A549 (cell line): ENCODE measurements at regions not wholly inside any gene's neighbourhood (a gene's known extent, or its start where the extent isn't known, plus 50 kb on each side); places are given as distances from the start of the nearest gene placed in this dataset.

Experiments
- ATOH8 ChIP-seq: fragments of 250-450 bp; sonication (Bioruptor Pico); IDR thresholded peaks from 2 replicates; pipeline ENCODE4 v1.5.0; 2020; ENCODE audit warnings: low read depth, mild to moderate bottlenecking, moderate library complexity
- BCL3 ChIP-seq: fragments of >200 bp; sonication (Bioruptor Twin); formaldehyde crosslinking; IDR thresholded peaks from 3 replicates; pipeline ENCODE4 v1.6.1; 2016
- BHLHE40 ChIP-seq: IDR thresholded peaks from 2 replicates; pipeline ENCODE4 v1.6.1; 2012; ENCODE audit warnings: low read depth, low read length, inconsistent platforms
- CHD4 ChIP-seq: fragments of 200-600 bp; sonication (generic); IDR thresholded peaks from 2 replicates; pipeline ENCODE4 v1.6.1; 2016; ENCODE audit warnings: antibody characterized with exemption, mild to moderate bottlenecking, borderline replicate concordance
- CTCF ChIP-seq: fragments of >200 bp; sonication (Bioruptor Twin); formaldehyde crosslinking; IDR thresholded peaks from 3 replicates; pipeline ENCODE4 v1.5.1; 2016
- EP300 ChIP-seq, 2 experiments: fragments of >200 bp; sonication (Bioruptor Twin); formaldehyde crosslinking; IDR thresholded peaks; 2 replicates in 1 of 2; 3 replicates in 1 of 2; pipeline ENCODE4 v1.6.1; 2016 to 2017
- JUN ChIP-seq, 2 experiments: fragments of >200 bp; sonication (Bioruptor Twin); formaldehyde crosslinking; IDR thresholded peaks; 2 replicates in 1 of 2; 3 replicates in 1 of 2; pipeline ENCODE4 v1.6.1; 2016 to 2017
- MYC ChIP-seq: IDR thresholded peaks from 2 replicates; pipeline ENCODE4 v1.6.1; 2012; ENCODE audit warnings: mild to moderate bottlenecking, inconsistent platforms, low read length, improper control_type of control experiment, borderline replicate concordance
- NR3C1 ChIP-seq: fragments of >200 bp; sonication (Bioruptor Twin); formaldehyde crosslinking; IDR thresholded peaks from 3 replicates; pipeline ENCODE4 v1.6.1; 2017
- POLR2A ChIP-seq: IDR thresholded peaks from 2 replicates; pipeline ENCODE4 v1.6.1; 2012; ENCODE audit warnings: mild to moderate bottlenecking, low read length
- REST ChIP-seq: fragments of 200-600 bp; sonication (generic); IDR thresholded peaks from 2 replicates; pipeline ENCODE4 v1.6.1; 2016; ENCODE audit warnings: antibody characterized with exemption, mild to moderate bottlenecking, moderate library complexity
- SREBF2 ChIP-seq: fragments of 450-650 bp; IDR thresholded peaks from 2 replicates; pipeline ENCODE4 v1.6.1; 2014; ENCODE audit warnings: mild to moderate bottlenecking, moderate library complexity
- TP53 ChIP-seq: fragments of 250-450 bp; sonication (Bioruptor Pico); IDR thresholded peaks from 2 replicates; pipeline ENCODE4 v1.5.0; 2021; ENCODE audit warnings: mild to moderate bottlenecking, moderate library complexity

- no peak for TF ChIP-seq CHD4
- TF ChIP-seq ATOH8 (CRISPR knock-in tag): no peak
- no peak for TF ChIP-seq MYC
- no peak for TF ChIP-seq CTCF
- TF ChIP-seq JUN (IDR thresholded peaks at IDR 0.05): no peak
- TF ChIP-seq TP53 (CRISPR knock-in tag): no peak
- TF ChIP-seq POLR2A: no peak
- TF ChIP-seq BCL3: no peak
- TF ChIP-seq NR3C1: no peak
- no peak for TF ChIP-seq REST
- no peak for TF ChIP-seq EP300 (IDR thresholded peaks at IDR 0.05)
- TF ChIP-seq SREBF2: no peak
- no peak for TF ChIP-seq BHLHE40
These were observed 114.5 kb upstream of the PCDH7 start for GRCh38 chr4:30605616-30606190.
